Hepatic stellate cell (primary cell): ENCODE measurements at regions not wholly inside any gene's neighbourhood (a gene's known extent, or its start where the extent isn't known, plus 50 kb on each side); places are given as distances from the start of the nearest gene placed in this dataset.
A peak's percentile ranks its signal among the peaks of the same experiment; 100 is the strongest.
"Not testable (repeated sequence)": the region's sequence is repeated elsewhere in the genome, so short reads cannot be mapped to it uniquely, and the experiment has no call there.

Experiments used
- DNase-seq: peaks from one replicate; pipeline ENCODE4 v3.0.0; 2011; ENCODE audit warnings: low spot score

GRCh38 chr17:63181856-63182255 is 215.8 kb downstream of the TANC2 start:
- no peak for DNase-seq

- DNase-seq = no peak
Observed at GRCh38 chr17:63185420-63185819, 219.4 kb downstream of the TANC2 start.

GRCh38 chr17:63189082-63189481 is 223.0 kb downstream of the TANC2 start:
- DNase-seq = peak; percentile 7

GRCh38 chr17:63189930-63190329 is 223.9 kb downstream of the TANC2 start:
- DNase-seq = no peak

GRCh38 chr17:63190821-63191370 is 224.9 kb downstream of the TANC2 start:
- DNase-seq = no peak

- DNase-seq = no peak
Observed at GRCh38 chr17:63191610-63192009, 225.6 kb downstream of the TANC2 start.

- DNase-seq = no peak
Observed at GRCh38 chr17:63193827-63194226, 227.8 kb downstream of the TANC2 start.

- DNase-seq = no peak
Observed at GRCh38 chr17:63196772-63197335, 230.8 kb downstream of the TANC2 start.

- no peak for DNase-seq
Observed at GRCh38 chr17:63203652-63204051, 237.6 kb downstream of the TANC2 start.

- DNase-seq = no peak
Observed at GRCh38 chr17:63221939-63222338, 224.2 kb downstream of the CYB561 start.

GRCh38 chr17:63222655-63223054 is 223.5 kb downstream of the CYB561 start:
- no peak for DNase-seq

GRCh38 chr17:63223212-63223911 is 222.7 kb downstream of the CYB561 start:
- no peak for DNase-seq

- no peak for DNase-seq
Observed at GRCh38 chr17:63224644-63225043, 221.5 kb downstream of the CYB561 start.

GRCh38 chr17:63226720-63227119 is 219.4 kb downstream of the CYB561 start:
- not testable (repeated sequence) for DNase-seq

- not testable (repeated sequence) for DNase-seq
Observed at GRCh38 chr17:63231015-63231620, 215.0 kb downstream of the CYB561 start.

GRCh38 chr17:63232565-63233310 is 213.4 kb downstream of the CYB561 start:
- DNase-seq = no peak

- no peak for DNase-seq
Observed at GRCh38 chr17:63240106-63240505, 206.0 kb downstream of the CYB561 start.

- no peak for DNase-seq
Observed at GRCh38 chr17:63246344-63246743, 199.8 kb downstream of the CYB561 start.

- no peak for DNase-seq
Observed at GRCh38 chr17:63247706-63248105, 198.4 kb downstream of the CYB561 start.

- DNase-seq = no peak
Observed at GRCh38 chr17:63249256-63250004, 196.7 kb downstream of the CYB561 start.

GRCh38 chr17:63250830-63251229 is 195.3 kb downstream of the CYB561 start:
- no peak for DNase-seq

- no peak for DNase-seq
Observed at GRCh38 chr17:63258785-63259184, 187.3 kb downstream of the CYB561 start.
